ENCODE measurements at regions not wholly inside any gene's neighbourhood (a gene's known extent, or its start where the extent isn't known, plus 50 kb on each side); places are given as distances from the start of the nearest gene placed in this dataset.

DNA sequence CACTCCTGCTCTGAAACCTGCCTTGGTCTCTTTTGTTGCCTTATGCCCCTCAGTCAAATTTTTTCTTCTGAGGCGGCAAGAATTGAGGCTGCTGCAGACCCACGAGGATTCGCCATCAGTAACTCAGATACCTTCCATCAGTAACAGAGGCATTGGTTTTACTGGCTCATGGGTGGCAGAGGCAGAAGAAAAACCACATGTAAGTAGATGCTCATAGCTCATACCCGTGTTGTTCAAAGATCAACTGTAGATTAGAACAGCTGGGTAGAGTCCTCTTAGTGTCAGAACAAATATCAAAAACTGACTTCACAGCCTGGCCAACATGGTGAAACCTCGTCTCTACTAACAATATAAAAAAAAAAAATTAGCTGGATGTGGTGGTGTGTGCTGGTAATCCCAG, 598.0 kb upstream of the SOX11 start:
- Histone ChIP-seq H3K36me3 (ENCODE audit: control insufficient read depth in 2 of 2, insufficient read depth in 2 of 2, low read length in 2 of 2) (no peaks in the 10 kb centered on the region), H3K4me3 (ENCODE audit: low read length in 2 of 2) (no peak overlapping the region), H3K9ac (ENCODE audit: low read depth in 1 of 2, low read length in 2 of 2) (no peak overlapping the region), H3K4me1 (ENCODE audit: control insufficient read depth in 2 of 2, insufficient read depth in 2 of 2, low read length in 2 of 2) (no peaks in the 10 kb centered on the region), H3K27ac (ENCODE audit: low read depth in 2 of 2, low read length in 2 of 2) (no peak overlapping the region), H3K27me3 (ENCODE audit: control insufficient read depth in 2 of 2, insufficient read depth in 2 of 2, low read length in 2 of 2) (no peaks in the 10 kb centered on the region), H3K9me3 (ENCODE audit: control insufficient read depth in 2 of 2, low read length in 2 of 2) (peaks cover 0 to 6% of the 10 kb centered on the region in 2 donors)

DNA sequence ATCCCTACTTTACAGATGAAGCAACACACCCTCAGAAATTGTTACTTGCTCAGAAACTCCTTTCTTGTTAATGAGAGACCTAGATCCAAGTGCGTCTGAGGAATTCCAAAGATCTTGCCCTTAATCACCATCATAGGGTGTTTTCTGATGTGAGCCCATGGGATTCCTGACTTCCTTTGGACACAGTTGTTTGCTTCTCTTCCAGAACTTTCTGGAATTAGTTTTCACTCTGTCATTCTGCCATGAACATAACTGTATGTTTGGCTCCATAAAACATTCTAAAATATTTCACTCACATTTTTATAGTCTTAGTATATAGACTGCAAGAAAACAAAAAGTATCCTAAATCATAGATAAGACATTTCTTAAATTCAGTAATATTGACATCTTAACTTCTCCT, 593.9 kb upstream of the SOX11 start:
- peaks cover 0 to 5% of the 10 kb centered on the region in 2 donors for H3K9me3 ChIP-seq (ENCODE audit: control insufficient read depth in 2 of 2, low read length in 2 of 2)
- no peak overlapping the region for H3K27ac ChIP-seq (ENCODE audit: low read depth in 2 of 2, low read length in 2 of 2)
- H3K4me1 ChIP-seq (ENCODE audit: control insufficient read depth in 2 of 2, insufficient read depth in 2 of 2, low read length in 2 of 2) = no peaks in the 10 kb centered on the region
- H3K36me3 ChIP-seq (ENCODE audit: control insufficient read depth in 2 of 2, insufficient read depth in 2 of 2, low read length in 2 of 2) = no peaks in the 10 kb centered on the region
- H3K9ac ChIP-seq (ENCODE audit: low read depth in 1 of 2, low read length in 2 of 2) = no peak overlapping the region
- no peak overlapping the region for H3K4me3 ChIP-seq (ENCODE audit: low read length in 2 of 2)
- no peaks in the 10 kb centered on the region for H3K27me3 ChIP-seq (ENCODE audit: control insufficient read depth in 2 of 2, insufficient read depth in 2 of 2, low read length in 2 of 2)

GRCh38 chr2:5102823-5103222, 589.4 kb upstream of the SOX11 start:
- Histone ChIP-seq H3K9ac (ENCODE audit: low read depth in 1 of 2, low read length in 2 of 2) (no peak overlapping the region), H3K36me3 (ENCODE audit: control insufficient read depth in 2 of 2, insufficient read depth in 2 of 2, low read length in 2 of 2) (no peaks in the 10 kb centered on the region), H3K27me3 (ENCODE audit: control insufficient read depth in 2 of 2, insufficient read depth in 2 of 2, low read length in 2 of 2) (no peaks in the 10 kb centered on the region), H3K4me3 (ENCODE audit: low read length in 2 of 2) (no peak overlapping the region), H3K27ac (ENCODE audit: low read depth in 2 of 2, low read length in 2 of 2) (no peak overlapping the region), H3K4me1 (ENCODE audit: control insufficient read depth in 2 of 2, insufficient read depth in 2 of 2, low read length in 2 of 2) (no peaks in the 10 kb centered on the region), H3K9me3 (ENCODE audit: control insufficient read depth in 2 of 2, low read length in 2 of 2) (peaks cover 0 to 3% of the 10 kb centered on the region in 2 donors)

- H3K36me3 ChIP-seq (ENCODE audit: control insufficient read depth in 2 of 2, insufficient read depth in 2 of 2, low read length in 2 of 2) = no peaks in the 10 kb centered on the region
- H3K9ac ChIP-seq (ENCODE audit: low read depth in 1 of 2, low read length in 2 of 2) = no peak overlapping the region
- no peak overlapping the region for H3K27ac ChIP-seq (ENCODE audit: low read depth in 2 of 2, low read length in 2 of 2)
- H3K27me3 ChIP-seq (ENCODE audit: control insufficient read depth in 2 of 2, insufficient read depth in 2 of 2, low read length in 2 of 2) = no peaks in the 10 kb centered on the region
- H3K4me1 ChIP-seq (ENCODE audit: control insufficient read depth in 2 of 2, insufficient read depth in 2 of 2, low read length in 2 of 2) = no peaks in the 10 kb centered on the region
- no peak overlapping the region for H3K4me3 ChIP-seq (ENCODE audit: low read length in 2 of 2)
- peaks cover 0 to 13% of the 10 kb centered on the region in 2 donors for H3K9me3 ChIP-seq (ENCODE audit: control insufficient read depth in 2 of 2, low read length in 2 of 2)
Observed at GRCh38 chr2:5111581-5111980, 580.6 kb upstream of the SOX11 start.

GRCh38 chr2:5119046-5119445, 573.1 kb upstream of the SOX11 start:
- H3K27ac ChIP-seq (ENCODE audit: low read depth in 2 of 2, low read length in 2 of 2) = no peak overlapping the region
- H3K36me3 ChIP-seq (ENCODE audit: control insufficient read depth in 2 of 2, insufficient read depth in 2 of 2, low read length in 2 of 2) = no peaks in the 10 kb centered on the region
- no peaks in the 10 kb centered on the region for H3K4me1 ChIP-seq (ENCODE audit: control insufficient read depth in 2 of 2, insufficient read depth in 2 of 2, low read length in 2 of 2)
- no peaks in the 10 kb centered on the region for H3K9me3 ChIP-seq (ENCODE audit: control insufficient read depth in 2 of 2, low read length in 2 of 2)
- H3K27me3 ChIP-seq (ENCODE audit: control insufficient read depth in 2 of 2, insufficient read depth in 2 of 2, low read length in 2 of 2) = no peaks in the 10 kb centered on the region
- no peak overlapping the region for H3K4me3 ChIP-seq (ENCODE audit: low read length in 2 of 2)
- H3K9ac ChIP-seq (ENCODE audit: low read depth in 1 of 2, low read length in 2 of 2) = no peak overlapping the region

- Histone ChIP-seq H3K27ac (ENCODE audit: low read depth in 2 of 2, low read length in 2 of 2) (no peak overlapping the region), H3K27me3 (ENCODE audit: control insufficient read depth in 2 of 2, insufficient read depth in 2 of 2, low read length in 2 of 2) (no peaks in the 10 kb centered on the region), H3K4me3 (ENCODE audit: low read length in 2 of 2) (no peak overlapping the region), H3K36me3 (ENCODE audit: control insufficient read depth in 2 of 2, insufficient read depth in 2 of 2, low read length in 2 of 2) (no peaks in the 10 kb centered on the region), H3K4me1 (ENCODE audit: control insufficient read depth in 2 of 2, insufficient read depth in 2 of 2, low read length in 2 of 2) (no peaks in the 10 kb centered on the region), H3K9me3 (ENCODE audit: control insufficient read depth in 2 of 2, low read length in 2 of 2) (no peaks in the 10 kb centered on the region), H3K9ac (ENCODE audit: low read depth in 1 of 2, low read length in 2 of 2) (no peak overlapping the region)
Observed at GRCh38 chr2:5121121-5121520, 571.1 kb upstream of the SOX11 start.

GRCh38 chr2:5121642-5122041, 570.5 kb upstream of the SOX11 start:
- Histone ChIP-seq H3K4me3 (ENCODE audit: low read length in 2 of 2) (no peak overlapping the region), H3K27me3 (ENCODE audit: control insufficient read depth in 2 of 2, insufficient read depth in 2 of 2, low read length in 2 of 2) (no peaks in the 10 kb centered on the region), H3K36me3 (ENCODE audit: control insufficient read depth in 2 of 2, insufficient read depth in 2 of 2, low read length in 2 of 2) (no peaks in the 10 kb centered on the region), H3K4me1 (ENCODE audit: control insufficient read depth in 2 of 2, insufficient read depth in 2 of 2, low read length in 2 of 2) (no peaks in the 10 kb centered on the region), H3K9me3 (ENCODE audit: control insufficient read depth in 2 of 2, low read length in 2 of 2) (no peaks in the 10 kb centered on the region), H3K27ac (ENCODE audit: low read depth in 2 of 2, low read length in 2 of 2) (no peak overlapping the region), H3K9ac (ENCODE audit: low read depth in 1 of 2, low read length in 2 of 2) (no peak overlapping the region)

GRCh38 chr2:5123582-5124196, 568.5 kb upstream of the SOX11 start:
- H3K27ac ChIP-seq (ENCODE audit: low read depth in 2 of 2, low read length in 2 of 2) = no peak overlapping the region
- H3K4me1 ChIP-seq (ENCODE audit: control insufficient read depth in 2 of 2, insufficient read depth in 2 of 2, low read length in 2 of 2) = no peaks in the 10 kb centered on the region
- no peak overlapping the region for H3K4me3 ChIP-seq (ENCODE audit: low read length in 2 of 2)
- no peaks in the 10 kb centered on the region for H3K36me3 ChIP-seq (ENCODE audit: control insufficient read depth in 2 of 2, insufficient read depth in 2 of 2, low read length in 2 of 2)
- no peak overlapping the region for H3K9ac ChIP-seq (ENCODE audit: low read depth in 1 of 2, low read length in 2 of 2)
- H3K9me3 ChIP-seq (ENCODE audit: control insufficient read depth in 2 of 2, low read length in 2 of 2) = peaks cover 0 to 4% of the 10 kb centered on the region in 2 donors
- H3K27me3 ChIP-seq (ENCODE audit: control insufficient read depth in 2 of 2, insufficient read depth in 2 of 2, low read length in 2 of 2) = no peaks in the 10 kb centered on the region

DNA sequence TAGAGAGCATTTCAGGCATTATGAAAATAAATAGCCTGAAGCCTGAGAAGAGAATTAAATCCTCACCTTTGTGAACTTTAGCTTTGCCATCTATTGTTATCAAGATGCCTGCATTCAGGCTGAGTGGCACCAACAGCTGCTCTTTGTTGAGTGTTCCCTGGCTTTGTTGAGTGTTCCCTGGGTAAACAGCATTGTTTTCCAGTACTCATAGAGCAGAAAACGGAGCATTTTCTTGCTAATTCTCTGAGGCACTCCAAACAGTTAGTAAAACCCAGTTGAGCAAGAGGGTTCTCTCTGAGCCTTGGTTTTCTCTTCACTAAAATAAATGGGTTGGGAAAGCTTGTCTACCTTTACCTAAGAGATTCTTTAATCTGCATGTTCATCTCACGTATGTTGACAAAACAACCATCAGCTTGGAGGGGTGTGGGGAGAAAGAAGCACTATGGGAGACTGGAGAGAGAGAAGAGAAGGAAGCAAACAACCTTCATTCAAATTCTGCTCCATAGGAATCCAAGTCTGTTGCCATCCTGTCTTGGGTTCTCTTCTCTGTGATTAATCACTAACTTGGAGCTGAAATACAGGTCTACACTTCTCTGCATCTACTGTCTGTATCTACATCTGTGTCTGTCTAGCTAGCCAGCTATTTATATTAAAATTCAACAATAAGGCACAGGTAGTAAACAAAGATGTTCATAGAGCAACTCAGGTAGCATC, 567.0 kb upstream of the SOX11 start:
- Histone ChIP-seq H3K27me3 (ENCODE audit: control insufficient read depth in 2 of 2, insufficient read depth in 2 of 2, low read length in 2 of 2) (no peaks in the 10 kb centered on the region), H3K4me3 (ENCODE audit: low read length in 2 of 2) (no peak overlapping the region), H3K36me3 (ENCODE audit: control insufficient read depth in 2 of 2, insufficient read depth in 2 of 2, low read length in 2 of 2) (no peaks in the 10 kb centered on the region), H3K27ac (ENCODE audit: low read depth in 2 of 2, low read length in 2 of 2) (no peak overlapping the region), H3K9ac (ENCODE audit: low read depth in 1 of 2, low read length in 2 of 2) (no peak overlapping the region), H3K4me1 (ENCODE audit: control insufficient read depth in 2 of 2, insufficient read depth in 2 of 2, low read length in 2 of 2) (no peaks in the 10 kb centered on the region), H3K9me3 (ENCODE audit: control insufficient read depth in 2 of 2, low read length in 2 of 2) (peaks cover 0 to 4% of the 10 kb centered on the region in 2 donors)

- H3K27me3 ChIP-seq (ENCODE audit: control insufficient read depth in 2 of 2, insufficient read depth in 2 of 2, low read length in 2 of 2) = no peaks in the 10 kb centered on the region
- no peak overlapping the region for H3K4me3 ChIP-seq (ENCODE audit: low read length in 2 of 2)
- no peak overlapping the region for H3K9ac ChIP-seq (ENCODE audit: low read depth in 1 of 2, low read length in 2 of 2)
- H3K36me3 ChIP-seq (ENCODE audit: control insufficient read depth in 2 of 2, insufficient read depth in 2 of 2, low read length in 2 of 2) = no peaks in the 10 kb centered on the region
- peaks cover 0 to 2% of the 10 kb centered on the region in 2 donors for H3K9me3 ChIP-seq (ENCODE audit: control insufficient read depth in 2 of 2, low read length in 2 of 2)
- H3K27ac ChIP-seq (ENCODE audit: low read depth in 2 of 2, low read length in 2 of 2) = no peak overlapping the region
- no peaks in the 10 kb centered on the region for H3K4me1 ChIP-seq (ENCODE audit: control insufficient read depth in 2 of 2, insufficient read depth in 2 of 2, low read length in 2 of 2)
Observed at GRCh38 chr2:5132281-5132680, 559.9 kb upstream of the SOX11 start.
